Immature natural killer cell (primary cell): ENCODE measurements at regions not wholly inside any gene's neighbourhood (a gene's known extent, or its start where the extent isn't known, plus 50 kb on each side); places are given as distances from the start of the nearest gene placed in this dataset.

ENCODE experiments used
- DNase-seq, 3 donors: peaks; one replicate each; pipeline ENCODE4 v3.0.0; 2022; ENCODE audit warnings: mixed read lengths in 1 of 3
- H3K27ac Mint-ChIP-seq, 6 donors: one replicate each; pipeline ENCODE4 v1.8.0; 2020; ENCODE audit warnings: mixed read lengths in 6 of 6, mild to moderate bottlenecking in 5 of 6, inconsistent platforms in 4 of 6, moderate library complexity in 3 of 6
- H3K27me3 Mint-ChIP-seq, 3 donors: one replicate each; pipeline ENCODE4 v1.8.0; 2020 to 2021; ENCODE audit warnings: low read depth in 3 of 3, mild to moderate bottlenecking in 3 of 3, mixed read lengths in 3 of 3, moderate library complexity in 3 of 3, inconsistent platforms in 1 of 3
- H3K36me3 Mint-ChIP-seq, 3 donors: one replicate each; pipeline ENCODE4 v1.8.0; 2020; ENCODE audit warnings: mixed read lengths in 3 of 3, inconsistent platforms in 2 of 3, mild to moderate bottlenecking in 2 of 3
- H3K4me1 Mint-ChIP-seq, 2 donors: one replicate each; pipeline ENCODE4 v1.8.0; 2020; ENCODE audit warnings: inconsistent platforms in 2 of 2, mild to moderate bottlenecking in 2 of 2, mixed read lengths in 2 of 2, moderate library complexity in 1 of 2
- H3K4me3 Mint-ChIP-seq, 5 donors: one replicate each; pipeline ENCODE4 v1.8.0; 2020; ENCODE audit warnings: mild to moderate bottlenecking in 5 of 5, mixed read lengths in 5 of 5, inconsistent platforms in 3 of 5, moderate library complexity in 3 of 5
- H3K9me3 Mint-ChIP-seq, 6 donors: one replicate each; pipeline ENCODE4 v1.8.0; 2020; ENCODE audit warnings: mild to moderate bottlenecking in 6 of 6, mixed read lengths in 6 of 6, inconsistent platforms in 4 of 6, moderate library complexity in 3 of 6

DNA sequence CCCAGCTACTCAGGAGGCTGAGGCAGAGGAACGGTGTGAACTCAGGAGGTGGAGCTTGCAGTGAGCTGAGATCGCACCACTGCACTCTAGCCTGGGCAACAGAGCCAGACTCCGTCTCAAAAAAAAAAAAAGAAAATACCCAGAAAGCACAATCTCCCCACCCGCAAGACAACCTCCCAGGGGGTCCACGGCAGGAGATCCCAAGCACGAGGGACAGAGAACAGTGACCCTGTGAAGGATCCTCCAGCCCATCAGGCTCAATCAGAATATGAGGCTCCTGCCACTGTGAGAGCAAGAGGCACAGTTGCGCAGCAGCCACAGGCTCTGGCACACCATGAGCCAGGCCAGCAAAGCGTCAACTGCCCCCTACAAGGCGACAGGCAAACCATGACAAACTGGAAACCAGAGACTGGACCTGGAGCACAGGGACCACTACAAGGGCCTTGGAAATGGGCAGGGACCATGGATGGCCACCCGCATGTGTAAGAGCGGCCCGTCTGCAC is 164.8 kb upstream of the GRK3 start:
- Mint-ChIP-seq H3K9me3 (peaks cover 0 to 2% (median 0%) of the 10 kb centered on the region in 6 donors), H3K27ac (peak overlapping the region in 1 of 6 donors; percentile 18), H3K4me1 (peaks cover 47 to 56% of the 10 kb centered on the region in 2 donors), H3K27me3 (peaks cover 0 to 7% (median 0%) of the 10 kb centered on the region in 3 donors), H3K36me3 (no peaks in the 10 kb centered on the region), H3K4me3 (no peak overlapping the region)
- DNase-seq, result no peak

DNA sequence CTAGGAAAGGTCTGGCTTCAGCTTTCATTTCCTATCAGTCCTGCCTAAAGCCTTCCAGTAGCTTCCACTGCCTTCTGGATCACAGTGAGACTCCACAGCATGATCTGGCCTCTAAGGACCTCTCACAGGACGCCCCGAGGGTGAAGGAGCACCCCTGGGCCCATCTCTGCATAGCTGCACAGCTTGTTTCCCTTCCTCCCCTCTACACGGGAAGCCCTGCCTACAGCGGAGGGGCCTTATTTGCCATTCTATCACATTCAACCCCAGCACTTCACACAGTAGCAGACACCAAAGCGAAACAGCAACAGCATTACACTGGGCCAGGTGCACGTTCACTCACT is 162.3 kb upstream of the GRK3 start:
- Mint-ChIP-seq H3K4me3 (peak overlapping the region in 2 of 5 donors; percentile 18 to 48), H3K36me3 (no peaks in the 10 kb centered on the region), H3K4me1 (peaks cover 49 to 52% of the 10 kb centered on the region in 2 donors), H3K27me3 (peaks cover 0 to 5% (median 2%) of the 10 kb centered on the region in 3 donors), H3K27ac (peak overlapping the region in 3 of 6 donors; percentile 39 to 46 (median 39)), H3K9me3 (peaks cover 0 to 2% (median 0%) of the 10 kb centered on the region in 6 donors)
- DNase-seq, result no peak

DNA sequence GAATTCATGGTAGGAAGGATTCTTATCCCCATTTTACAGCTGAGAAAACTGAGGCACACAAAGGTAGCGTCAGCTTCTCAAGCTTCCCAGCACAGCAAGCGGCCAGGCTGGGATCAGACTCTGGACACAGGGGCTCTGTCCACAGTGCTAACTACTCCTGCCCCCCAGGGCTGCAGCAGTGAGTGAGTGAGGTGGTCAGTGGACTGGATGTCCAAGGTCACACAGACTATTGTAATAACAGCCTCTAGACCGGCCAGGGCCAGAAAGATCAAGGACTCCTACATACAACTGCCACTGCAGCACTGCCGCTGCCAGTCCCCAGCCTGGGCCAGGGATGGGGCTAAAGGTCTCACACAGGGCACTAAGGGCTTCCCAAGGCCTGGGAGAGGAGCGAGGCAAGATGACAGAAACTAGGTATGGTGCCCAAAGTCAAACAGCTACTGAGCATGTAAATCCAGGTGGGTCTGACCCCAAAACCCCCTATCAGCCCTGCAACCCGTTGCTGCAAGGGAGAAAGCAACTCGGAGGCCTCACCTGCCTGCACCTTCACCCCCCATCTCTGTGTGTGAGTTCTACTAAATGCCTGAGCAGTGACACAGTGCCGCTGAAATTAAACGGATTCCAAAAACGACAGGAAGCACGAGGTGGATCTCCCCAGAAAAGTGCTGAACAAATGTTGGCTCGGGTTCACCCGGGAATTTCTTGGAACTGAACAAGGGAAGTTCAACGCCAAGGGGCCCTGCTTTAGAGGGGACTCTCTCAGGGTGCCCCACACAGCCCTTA is 161.8 kb upstream of the GRK3 start:
- H3K27ac Mint-ChIP-seq, result peak overlapping the region in 1 of 6 donors; percentile 39
- H3K9me3 Mint-ChIP-seq, result peaks cover 0 to 2% (median 0%) of the 10 kb centered on the region in 6 donors
- H3K27me3 Mint-ChIP-seq, result peaks cover 0 to 7% (median 3%) of the 10 kb centered on the region in 3 donors
- H3K36me3 Mint-ChIP-seq, result no peaks in the 10 kb centered on the region
- peak overlapping the region; percentile 40 to 68 (median 49) for H3K4me3 Mint-ChIP-seq
- H3K4me1 Mint-ChIP-seq, result peaks cover 46% of the 10 kb centered on the region in 2 donors
- DNase-seq, result no peak

DNA sequence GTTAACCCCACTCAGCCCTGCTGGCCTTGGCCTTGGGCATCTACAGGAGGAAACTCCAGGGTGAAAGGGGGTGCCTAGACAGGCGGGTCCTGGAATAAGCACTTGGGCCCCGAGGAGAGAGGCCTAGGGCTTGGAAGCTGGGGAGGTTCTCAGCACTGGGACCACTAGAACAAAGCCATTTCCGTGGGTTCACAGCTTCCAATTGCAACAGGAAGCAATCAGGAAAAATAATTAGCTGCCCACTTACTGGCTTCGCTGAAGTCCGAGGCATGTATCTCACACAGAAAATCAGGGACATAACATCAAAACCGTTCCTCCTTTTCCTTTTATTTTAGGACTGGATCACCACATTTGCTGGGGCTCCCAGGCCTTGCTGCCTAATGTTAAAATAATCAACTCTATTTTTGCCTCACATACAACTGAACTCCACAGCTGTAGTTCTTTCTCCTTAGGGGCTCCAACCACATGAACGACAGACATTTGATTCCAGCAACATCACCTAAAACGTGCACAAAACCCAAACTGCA is 161.1 kb upstream of the GRK3 start:
- no peak for DNase-seq
- H3K36me3 Mint-ChIP-seq, result no peaks in the 10 kb centered on the region
- H3K4me3 Mint-ChIP-seq, result peak overlapping the region; percentile 88 to 92 (median 91)
- peaks cover 0 to 2% (median 0%) of the 10 kb centered on the region in 6 donors for H3K9me3 Mint-ChIP-seq
- peak overlapping the region; percentile 2 to 85 (median 56) for H3K27ac Mint-ChIP-seq
- peaks cover 41 to 46% of the 10 kb centered on the region in 2 donors for H3K4me1 Mint-ChIP-seq
- H3K27me3 Mint-ChIP-seq, result peaks cover 0 to 7% (median 3%) of the 10 kb centered on the region in 3 donors

DNA sequence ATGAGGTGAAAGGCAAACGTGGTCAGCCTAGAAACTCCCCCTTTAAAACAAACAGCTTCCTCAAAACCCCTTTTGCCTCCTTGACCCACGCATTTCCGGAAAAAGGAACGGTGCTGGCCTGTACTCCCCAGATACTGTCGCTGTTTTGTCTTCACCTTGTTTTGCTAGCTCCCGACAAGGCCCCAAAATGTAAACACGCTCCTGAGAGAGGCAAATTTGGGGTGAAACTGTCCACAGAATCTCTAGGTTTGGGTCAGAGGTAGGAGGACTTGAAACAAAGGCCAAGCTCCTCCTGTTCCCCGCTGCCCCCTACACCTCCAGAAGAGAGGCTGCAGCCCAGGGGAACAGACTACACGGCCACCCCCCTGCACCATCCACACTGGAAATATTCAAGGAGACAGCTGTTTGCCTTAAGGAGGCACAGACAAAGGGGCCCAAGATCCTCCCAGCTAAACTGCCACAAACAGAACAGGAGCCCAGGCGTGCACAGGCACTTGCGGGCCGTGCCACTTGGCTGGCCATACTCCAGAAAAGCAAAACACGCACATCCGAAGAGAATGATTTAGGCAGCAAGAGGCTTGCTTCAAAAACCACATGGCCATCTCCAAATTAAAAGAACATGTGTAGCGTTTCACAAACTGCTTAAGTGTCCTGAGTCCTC is 160.5 kb upstream of the GRK3 start:
- DNase-seq, result no peak
- Mint-ChIP-seq H3K27me3 (peaks cover 0 to 7% (median 3%) of the 10 kb centered on the region in 3 donors), H3K4me1 (peaks cover 38 to 46% of the 10 kb centered on the region in 2 donors)

DNA sequence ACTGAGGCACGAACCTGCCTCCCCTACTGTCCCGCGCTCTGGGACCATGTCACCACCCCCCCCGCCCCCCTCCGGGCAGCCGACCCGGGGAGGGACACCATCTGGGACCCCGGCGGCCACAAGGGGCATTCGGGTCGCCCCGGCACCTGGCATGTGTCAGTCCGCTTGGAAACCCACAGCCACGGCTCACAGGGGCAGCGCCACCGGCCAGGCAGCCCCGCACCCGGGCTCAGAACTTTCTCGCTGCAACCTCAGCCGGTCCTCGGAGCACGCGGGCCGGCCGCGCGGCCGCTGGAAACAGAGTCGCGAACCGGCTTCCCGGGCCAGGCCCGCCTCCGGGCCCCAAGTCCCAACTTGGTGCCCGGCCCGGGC is 159.9 kb upstream of the GRK3 start:
- H3K36me3 Mint-ChIP-seq, result no peaks in the 10 kb centered on the region
- peaks cover 0 to 7% (median 3%) of the 10 kb centered on the region in 3 donors for H3K27me3 Mint-ChIP-seq
- H3K9me3 Mint-ChIP-seq, result peaks cover 0 to 2% (median 0%) of the 10 kb centered on the region in 6 donors
- peak overlapping the region; percentile 88 to 92 (median 91) for H3K4me3 Mint-ChIP-seq
- H3K4me1 Mint-ChIP-seq, result peaks cover 38 to 46% of the 10 kb centered on the region in 2 donors
- peak overlapping the region in 3 of 6 donors; percentile 39 to 85 (median 66) for H3K27ac Mint-ChIP-seq
- peak in 1 of 3 donors; percentile 14 for DNase-seq

More for the DNA sequence above, 160.5 kb upstream of the GRK3 start:
- peak overlapping the region; percentile 88 to 92 (median 91) for H3K4me3 Mint-ChIP-seq
- H3K36me3 Mint-ChIP-seq, result no peaks in the 10 kb centered on the region
- peak overlapping the region; percentile 2 to 85 (median 56) for H3K27ac Mint-ChIP-seq
- peaks cover 0 to 2% (median 0%) of the 10 kb centered on the region in 6 donors for H3K9me3 Mint-ChIP-seq

DNA sequence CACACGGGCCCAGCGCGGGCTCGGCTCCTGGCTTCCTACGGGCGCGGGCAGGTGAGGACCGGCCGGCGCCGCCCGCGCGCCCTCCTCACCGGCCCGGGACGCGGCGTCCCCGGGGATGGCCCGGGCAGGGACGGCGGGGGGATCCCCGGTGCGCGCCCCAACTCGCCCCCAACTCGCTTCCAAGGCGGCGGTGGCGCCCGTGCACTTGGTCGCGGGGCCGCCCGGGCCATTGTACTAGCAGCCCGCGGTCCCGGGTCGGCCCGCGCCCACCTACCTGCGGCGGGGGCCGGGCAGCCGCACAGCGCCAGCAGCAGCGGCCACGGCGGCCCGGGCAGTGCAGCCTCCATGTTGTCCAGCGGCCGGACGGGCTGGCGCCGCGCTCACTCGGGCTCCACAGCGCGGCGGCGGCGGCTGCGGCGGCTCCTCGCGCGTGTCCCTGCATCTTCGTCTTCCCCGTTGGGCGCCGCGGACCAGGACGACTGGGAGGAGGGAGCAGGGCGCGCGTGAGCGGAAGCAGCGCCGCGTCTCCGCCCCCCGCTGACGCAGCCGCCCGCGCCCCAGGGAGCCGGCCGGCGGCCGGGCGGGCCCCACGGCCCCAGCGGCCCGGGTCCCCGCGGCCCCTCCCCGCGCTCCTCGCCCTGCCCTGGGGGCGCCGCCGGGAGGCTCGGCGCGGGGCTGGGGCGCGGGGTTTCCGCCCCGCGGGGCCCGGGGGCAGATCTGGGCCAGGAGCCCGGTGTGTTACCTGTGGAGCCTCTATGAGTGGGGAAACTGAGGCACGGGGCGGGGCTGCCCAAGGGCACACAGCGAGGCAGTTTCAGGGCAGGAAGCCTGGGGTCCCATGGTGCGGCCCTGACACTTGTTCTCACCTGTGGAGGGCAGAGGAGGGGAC is 159.3 kb upstream of the GRK3 start:
- DNase-seq, result peak; percentile 63 to 70 (median 66)
- H3K4me1 Mint-ChIP-seq, result peaks cover 38 to 43% of the 10 kb centered on the region in 2 donors
- H3K27me3 Mint-ChIP-seq, result peaks cover 0 to 7% (median 3%) of the 10 kb centered on the region in 3 donors
- H3K9me3 Mint-ChIP-seq, result peaks cover 0 to 2% (median 0%) of the 10 kb centered on the region in 6 donors
- H3K4me3 Mint-ChIP-seq, result peak overlapping the region; percentile 74 to 80 (median 79)
- H3K27ac Mint-ChIP-seq, result peak overlapping the region in 4 of 6 donors; percentile 42 to 79 (median 56)
- H3K36me3 Mint-ChIP-seq, result no peaks in the 10 kb centered on the region

DNA sequence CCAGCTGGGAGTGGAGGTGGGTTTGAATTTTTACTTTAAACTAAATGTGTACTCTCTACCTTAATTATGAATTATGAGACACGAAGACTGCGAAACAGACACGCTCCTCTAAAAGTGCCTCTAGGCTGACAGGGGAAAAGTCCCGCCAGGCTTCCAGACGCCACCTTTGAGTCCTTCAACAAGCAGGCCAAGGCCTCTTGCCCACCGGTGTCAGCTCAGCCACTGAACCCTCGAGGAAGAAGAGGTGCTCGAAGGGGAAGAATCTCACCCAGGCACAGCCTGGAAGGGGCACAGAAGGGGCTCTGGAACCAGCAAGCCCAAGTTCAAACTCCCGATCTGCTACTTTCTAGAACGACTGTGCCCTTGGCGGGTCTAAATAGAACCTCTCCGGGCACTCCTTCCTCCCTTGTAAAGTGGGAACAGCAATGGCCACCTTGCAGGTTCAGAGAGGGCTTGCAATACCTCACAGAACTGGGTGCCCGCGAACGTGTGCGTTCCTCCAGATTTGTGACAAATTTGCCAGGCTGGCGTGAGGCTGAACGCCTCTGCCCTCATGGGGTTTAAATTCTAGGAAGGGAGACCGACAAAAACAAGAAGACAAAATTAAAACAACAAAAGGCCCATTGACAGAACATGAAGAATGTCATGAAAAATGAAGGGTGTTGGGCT is 158.5 kb upstream of the GRK3 start:
- Mint-ChIP-seq H3K4me3 (peak overlapping the region; percentile 74 to 80 (median 79)), H3K9me3 (peaks cover 0 to 2% (median 0%) of the 10 kb centered on the region in 6 donors), H3K36me3 (no peaks in the 10 kb centered on the region), H3K4me1 (peaks cover 43 to 44% of the 10 kb centered on the region in 2 donors), H3K27ac (peak overlapping the region; percentile 59 to 87 (median 69)), H3K27me3 (peaks cover 0 to 7% (median 3%) of the 10 kb centered on the region in 3 donors)
- no peak for DNase-seq

DNA sequence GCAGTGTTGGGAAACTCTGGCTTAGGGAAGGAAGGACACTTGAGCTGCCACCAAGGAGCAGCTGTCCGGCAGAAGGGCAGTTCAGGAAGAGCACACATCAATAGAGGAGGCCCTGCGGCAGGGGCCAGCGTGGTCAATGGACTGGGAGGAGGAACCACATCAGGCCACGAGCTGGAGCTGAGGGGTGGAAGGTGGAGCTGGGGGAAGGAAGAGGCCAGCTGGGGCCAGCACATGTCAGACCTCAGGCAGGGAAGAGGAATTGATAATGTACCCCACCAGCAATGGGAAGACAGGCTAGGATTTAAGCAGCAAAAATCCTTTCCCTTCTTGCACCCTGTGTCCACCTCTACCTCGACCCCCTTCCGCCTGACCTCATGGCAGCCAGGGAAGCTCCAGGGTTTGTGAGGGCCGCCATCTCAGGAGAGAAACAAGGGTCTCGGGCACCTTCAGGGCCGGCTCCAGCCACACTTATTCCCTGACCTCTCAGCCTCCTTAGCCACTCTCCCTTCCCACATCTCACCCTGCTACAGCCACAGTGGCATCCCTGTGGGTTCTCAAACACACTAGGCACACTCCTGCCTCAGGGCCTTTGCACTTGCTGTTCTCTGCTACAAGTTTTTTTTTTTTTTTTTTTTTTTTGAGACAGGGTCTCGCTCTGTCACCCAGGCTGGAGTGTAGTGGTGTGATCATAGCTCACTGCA is 157.8 kb upstream of the GRK3 start:
- Mint-ChIP-seq H3K27ac (peak overlapping the region; percentile 59 to 87 (median 69)), H3K27me3 (peaks cover 0 to 8% (median 3%) of the 10 kb centered on the region in 3 donors), H3K4me3 (peak overlapping the region; percentile 74 to 80 (median 79)), H3K9me3 (peaks cover 0 to 2% (median 0%) of the 10 kb centered on the region in 6 donors), H3K4me1 (peaks cover 44% of the 10 kb centered on the region in 2 donors), H3K36me3 (no peaks in the 10 kb centered on the region)
- DNase-seq, result no peak

DNA sequence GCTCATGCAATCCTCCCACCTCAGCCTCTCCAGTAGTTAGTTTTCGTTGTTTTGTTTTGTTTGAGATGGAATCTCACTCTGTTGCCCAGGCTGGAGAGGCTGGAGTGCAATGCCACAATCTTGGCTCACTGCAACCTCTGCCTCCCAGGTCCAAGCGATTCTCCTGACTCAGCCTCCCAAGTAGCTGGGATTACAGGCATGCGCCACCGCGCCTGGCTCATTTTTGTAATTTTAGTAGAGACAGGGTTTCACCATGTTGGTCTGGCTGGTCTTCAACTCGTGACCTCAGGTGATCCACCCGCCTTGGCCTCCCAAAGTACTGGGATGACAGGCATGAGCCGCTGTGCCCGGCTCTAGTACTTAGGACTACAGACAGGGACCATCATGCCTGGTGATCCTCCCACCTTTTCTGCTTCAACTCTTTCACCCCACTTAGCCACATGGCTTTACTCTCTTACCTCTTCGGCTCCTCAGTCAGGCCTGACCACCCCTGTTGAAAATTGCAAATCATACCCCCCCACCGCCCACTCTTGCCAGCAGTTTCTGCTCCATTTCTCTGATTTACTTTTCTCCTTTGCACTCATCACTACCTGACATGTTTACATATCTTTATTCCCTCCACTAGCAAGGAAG is 157.1 kb upstream of the GRK3 start:
- Mint-ChIP-seq H3K36me3 (no peaks in the 10 kb centered on the region), H3K9me3 (peaks cover 0 to 2% (median 0%) of the 10 kb centered on the region in 6 donors), H3K4me1 (peaks cover 38% of the 10 kb centered on the region in 2 donors), H3K27me3 (peaks cover 0 to 8% (median 3%) of the 10 kb centered on the region in 3 donors), H3K4me3 (peak overlapping the region; percentile 48 to 79 (median 74)), H3K27ac (peak overlapping the region in 2 of 6 donors; percentile 48 to 52)
- no peak for DNase-seq

DNA sequence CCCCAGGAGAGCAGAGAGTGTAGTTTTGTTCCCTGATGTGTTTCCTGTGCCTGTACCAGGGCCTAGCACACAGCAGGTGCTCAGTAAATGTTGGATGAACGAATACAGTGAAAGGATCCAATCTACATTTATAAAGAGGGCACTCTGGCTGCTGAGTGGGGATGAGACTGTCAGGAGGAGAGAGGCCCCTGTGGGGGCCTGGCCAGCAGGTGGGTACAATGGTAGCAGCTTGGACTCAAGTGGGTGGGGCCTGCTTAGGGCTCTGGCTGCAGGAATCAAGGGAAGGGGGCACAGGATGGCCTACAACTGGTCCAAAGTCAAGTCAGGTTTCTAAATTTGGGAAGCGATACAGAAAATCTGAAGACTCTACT is 156.6 kb upstream of the GRK3 start:
- DNase-seq, result no peak
- H3K4me1 Mint-ChIP-seq, result peaks cover 33% of the 10 kb centered on the region in 2 donors
- peak overlapping the region in 4 of 5 donors; percentile 23 to 79 (median 67) for H3K4me3 Mint-ChIP-seq
- peaks cover 0 to 2% (median 0%) of the 10 kb centered on the region in 6 donors for H3K9me3 Mint-ChIP-seq
- peaks cover 0 to 8% (median 3%) of the 10 kb centered on the region in 3 donors for H3K27me3 Mint-ChIP-seq
- peak overlapping the region in 1 of 6 donors; percentile 52 for H3K27ac Mint-ChIP-seq
- no peaks in the 10 kb centered on the region for H3K36me3 Mint-ChIP-seq
